GM11168 (cell line): ENCODE measurements at regions not wholly inside any gene's neighbourhood (a gene's known extent, or its start where the extent isn't known, plus 50 kb on each side); places are given as distances from the start of the nearest gene placed in this dataset.

Experiments used
- in situ Hi-C: fragments of 300-500 bp; cut with MboI; formaldehyde crosslinking; loops from one replicate; pipeline ENCODE4 v1.12.0; 2022; ENCODE audit warnings: low sequenced_read_pairs; ENCODE audit not compliant: unreplicated experiment

- in situ Hi-C loops, result no loop called here
Measured at GRCh38 chr10:31721096-31721495, 207.5 kb downstream of the ARHGAP12 start.

DNA sequence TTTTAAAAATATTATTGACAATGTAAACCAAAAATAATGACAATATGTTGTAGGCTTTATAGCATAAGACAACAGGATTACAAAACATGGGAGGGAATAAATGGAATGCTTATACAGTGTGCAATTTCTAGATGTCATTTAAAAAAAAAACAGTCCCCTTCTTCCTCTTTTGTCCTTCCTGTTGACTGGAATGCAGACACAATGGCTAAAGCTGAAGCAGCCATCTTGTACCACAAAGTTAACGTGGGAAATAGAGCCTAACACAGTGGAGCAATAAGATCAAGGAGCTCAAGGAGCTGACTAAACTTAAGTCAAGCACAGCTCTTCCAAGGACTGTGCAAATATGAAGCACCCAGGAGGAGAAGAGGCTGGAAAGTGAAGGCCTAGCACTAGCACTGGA is 208.1 kb downstream of the ARHGAP12 start:
- in situ Hi-C loops, result no loop called here

DNA sequence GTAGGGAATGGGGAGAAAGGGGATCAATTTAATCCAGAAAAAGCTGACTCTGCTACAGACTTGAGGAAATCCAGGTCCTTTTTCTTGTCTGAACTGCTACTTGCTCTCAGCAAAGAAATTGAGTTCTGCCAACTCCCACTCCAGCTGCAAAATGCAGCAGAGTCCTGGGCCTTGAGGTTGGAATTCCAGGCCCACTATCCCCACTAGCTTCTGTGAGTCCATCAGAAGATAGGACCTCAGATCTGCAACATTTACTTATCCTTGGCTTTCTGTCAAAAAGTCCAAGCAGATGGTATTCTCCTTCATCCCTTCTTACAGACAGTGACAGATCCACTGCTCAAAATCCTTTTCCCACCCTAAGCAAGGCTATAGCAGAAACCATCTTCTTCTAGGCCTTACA is 219.2 kb downstream of the ARHGAP12 start:
- in situ Hi-C loops, result no loop called here

GRCh38 chr10:31709028-31709427 is 219.6 kb downstream of the ARHGAP12 start:
- in situ Hi-C loops, result no loop called here

GRCh38 chr10:31708474-31708873 is 220.2 kb downstream of the ARHGAP12 start:
- in situ Hi-C loops, result no loop called here

DNA sequence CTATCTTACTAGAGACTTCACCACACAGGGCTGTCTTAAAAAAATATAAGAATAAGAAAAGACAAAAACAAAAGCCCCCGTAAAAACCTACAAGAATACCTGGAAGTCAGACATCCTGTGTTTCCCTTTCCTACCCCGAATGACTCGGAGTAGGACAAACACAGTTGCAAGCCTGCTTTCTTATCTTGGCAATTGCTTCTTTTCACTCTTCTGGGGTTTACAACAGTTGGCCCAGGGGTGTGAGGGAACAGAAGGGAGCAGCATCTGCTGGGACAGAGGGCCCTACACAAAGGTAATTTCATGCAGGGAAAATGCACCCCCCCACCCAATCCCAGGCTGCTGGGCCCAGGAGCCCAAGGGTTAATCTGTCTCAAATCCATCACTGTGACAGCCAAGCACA is 220.6 kb downstream of the ARHGAP12 start:
- in situ Hi-C loops, result no loop called here

DNA sequence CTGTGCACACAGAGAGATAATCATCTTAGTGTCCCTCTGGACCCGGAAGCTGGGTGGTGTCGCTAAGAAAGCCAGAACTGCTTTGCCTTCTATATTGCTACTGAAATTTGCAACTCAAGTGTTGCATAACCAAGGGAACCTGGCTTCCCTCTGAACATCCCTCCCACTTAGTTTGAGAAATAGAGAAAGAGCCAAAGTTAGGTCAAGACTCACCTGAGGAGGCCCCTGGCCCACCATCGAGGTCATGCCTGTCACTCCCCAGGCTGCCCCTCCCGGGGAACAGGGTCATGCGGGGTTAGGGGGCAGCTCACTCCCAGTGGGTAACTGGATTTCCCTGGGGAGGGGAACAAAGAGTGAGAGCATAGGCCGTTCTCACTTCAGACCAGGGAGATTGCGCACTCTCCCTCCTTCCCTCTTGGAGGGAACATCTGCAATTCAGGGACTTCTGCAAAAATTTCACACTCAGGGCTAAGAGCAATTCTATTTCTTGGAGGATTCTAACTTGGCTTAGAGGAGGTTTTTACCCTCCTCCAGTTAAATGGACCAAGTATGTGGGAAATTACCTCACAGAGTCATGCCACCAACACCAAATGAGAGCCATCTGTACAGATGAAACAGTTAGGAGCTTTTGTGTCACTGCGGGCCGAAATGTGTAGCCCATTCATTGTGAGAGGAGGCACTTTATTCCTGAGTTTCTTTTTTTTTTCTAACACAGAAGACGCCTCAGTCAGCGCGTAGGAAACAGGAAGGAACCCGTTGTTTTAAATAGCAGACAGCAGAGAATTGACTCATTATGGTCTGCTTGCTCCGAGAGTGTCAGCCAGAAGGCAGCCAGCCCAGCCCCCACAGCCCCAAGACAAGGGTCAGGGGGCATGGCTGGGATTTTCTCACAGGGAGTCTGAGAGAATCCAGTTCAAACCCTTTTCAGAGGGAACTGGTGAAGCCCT is 221.3 kb downstream of the ARHGAP12 start:
- in situ Hi-C loops, result no loop called here

DNA sequence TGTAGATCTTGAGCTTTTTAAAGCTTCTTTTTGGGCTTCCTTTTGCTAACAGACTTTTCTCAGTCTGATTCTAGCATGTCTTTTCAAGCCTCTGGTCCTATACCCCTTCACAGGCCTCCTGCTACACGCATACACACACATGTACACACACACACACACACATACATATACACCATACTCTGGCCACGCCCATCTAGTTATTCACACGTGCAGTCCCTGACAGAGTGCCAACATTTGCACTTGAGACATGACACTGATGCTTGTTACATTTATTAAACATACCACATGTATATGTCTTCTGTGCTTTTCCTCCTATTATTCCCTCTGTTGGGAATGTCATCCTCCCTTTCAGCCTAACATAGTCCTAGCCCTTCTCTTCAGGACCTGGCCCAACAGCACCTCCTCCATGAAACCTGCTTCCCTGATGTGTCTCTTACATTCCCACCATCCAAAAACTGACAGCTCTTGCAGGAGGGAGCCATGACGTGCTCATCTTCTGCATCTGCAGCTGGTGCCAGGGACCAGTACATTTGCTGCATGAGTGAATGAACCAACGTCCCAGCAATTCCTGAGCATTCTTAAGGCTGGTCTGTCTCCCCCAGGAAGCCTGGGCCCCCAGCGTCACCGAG is 222.1 kb downstream of the ARHGAP12 start:
- in situ Hi-C loops, result no loop called here

- in situ Hi-C loops, result no loop called here
Measured at GRCh38 chr10:31705136-31705535, 223.5 kb downstream of the ARHGAP12 start.

DNA sequence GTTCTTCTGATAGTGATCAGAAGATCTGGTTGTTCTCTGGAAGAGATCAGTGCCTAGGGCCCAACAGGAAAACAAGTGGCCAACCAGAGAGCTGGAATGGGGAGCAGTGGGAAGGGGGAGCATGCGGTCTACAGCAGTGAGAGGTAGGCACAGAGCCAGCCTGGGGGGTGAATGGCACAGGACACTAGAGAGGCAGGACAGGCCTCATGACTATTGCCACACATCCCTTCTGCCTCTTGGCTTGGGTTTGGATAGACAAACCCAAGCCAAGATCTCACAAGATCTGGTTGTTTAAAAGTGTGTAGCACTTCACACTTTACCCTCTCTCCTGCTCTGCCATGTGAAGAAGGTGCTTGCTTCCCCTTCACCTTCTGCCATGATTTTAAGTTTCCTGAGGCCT is 224.4 kb downstream of the ARHGAP12 start:
- in situ Hi-C loops, result no loop called here

DNA sequence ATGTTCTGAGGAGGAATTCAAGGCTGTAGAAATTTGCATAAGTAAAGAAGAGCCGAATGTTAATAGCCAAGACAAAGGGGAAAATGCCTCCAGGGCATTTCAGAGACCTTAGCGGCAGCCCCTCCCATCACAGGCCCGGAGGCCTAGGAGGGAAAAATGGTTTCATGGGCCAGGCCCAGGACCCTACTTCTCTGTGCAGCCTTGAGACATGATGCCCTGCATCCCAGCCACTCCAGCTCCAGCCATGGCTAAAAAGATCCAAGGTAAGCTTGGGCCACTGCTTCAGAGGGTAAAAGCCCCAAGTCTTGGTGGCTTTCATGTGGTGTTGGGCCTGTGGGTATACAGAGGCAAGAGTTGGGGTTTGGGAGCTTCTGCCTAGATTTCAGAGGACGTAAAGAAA is 225.7 kb downstream of the ARHGAP12 start:
- in situ Hi-C loops, result no loop called here

DNA sequence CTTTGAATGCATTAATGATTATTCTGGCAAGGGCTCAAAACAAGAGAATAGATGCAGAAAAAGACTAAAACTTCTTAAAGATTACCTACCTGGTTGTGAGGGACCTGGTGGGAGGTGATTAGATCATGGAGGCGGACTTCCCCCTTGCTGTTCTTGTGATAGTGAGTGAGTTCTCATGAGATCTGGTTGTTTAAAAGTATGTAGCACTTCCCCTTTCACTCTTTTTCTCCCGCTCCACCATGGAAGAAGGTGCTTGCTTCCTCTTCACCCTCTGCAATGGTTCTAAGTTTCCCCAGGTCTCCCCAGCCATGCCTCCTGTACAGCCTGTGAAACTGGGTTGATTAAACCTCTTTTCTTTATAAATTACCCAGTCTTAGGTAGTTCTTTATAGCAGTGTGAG is 226.6 kb downstream of the ARHGAP12 start:
- in situ Hi-C loops, result no loop called here

GRCh38 chr10:31701546-31701945 is 227.1 kb downstream of the ARHGAP12 start:
- in situ Hi-C loops, result no loop called here

- in situ Hi-C loops, result no loop called here
Measured at GRCh38 chr10:31700181-31700611, 228.4 kb downstream of the ARHGAP12 start.

GRCh38 chr10:31698181-31698830 is 230.3 kb downstream of the ARHGAP12 start:
- in situ Hi-C loops, result no loop called here

DNA sequence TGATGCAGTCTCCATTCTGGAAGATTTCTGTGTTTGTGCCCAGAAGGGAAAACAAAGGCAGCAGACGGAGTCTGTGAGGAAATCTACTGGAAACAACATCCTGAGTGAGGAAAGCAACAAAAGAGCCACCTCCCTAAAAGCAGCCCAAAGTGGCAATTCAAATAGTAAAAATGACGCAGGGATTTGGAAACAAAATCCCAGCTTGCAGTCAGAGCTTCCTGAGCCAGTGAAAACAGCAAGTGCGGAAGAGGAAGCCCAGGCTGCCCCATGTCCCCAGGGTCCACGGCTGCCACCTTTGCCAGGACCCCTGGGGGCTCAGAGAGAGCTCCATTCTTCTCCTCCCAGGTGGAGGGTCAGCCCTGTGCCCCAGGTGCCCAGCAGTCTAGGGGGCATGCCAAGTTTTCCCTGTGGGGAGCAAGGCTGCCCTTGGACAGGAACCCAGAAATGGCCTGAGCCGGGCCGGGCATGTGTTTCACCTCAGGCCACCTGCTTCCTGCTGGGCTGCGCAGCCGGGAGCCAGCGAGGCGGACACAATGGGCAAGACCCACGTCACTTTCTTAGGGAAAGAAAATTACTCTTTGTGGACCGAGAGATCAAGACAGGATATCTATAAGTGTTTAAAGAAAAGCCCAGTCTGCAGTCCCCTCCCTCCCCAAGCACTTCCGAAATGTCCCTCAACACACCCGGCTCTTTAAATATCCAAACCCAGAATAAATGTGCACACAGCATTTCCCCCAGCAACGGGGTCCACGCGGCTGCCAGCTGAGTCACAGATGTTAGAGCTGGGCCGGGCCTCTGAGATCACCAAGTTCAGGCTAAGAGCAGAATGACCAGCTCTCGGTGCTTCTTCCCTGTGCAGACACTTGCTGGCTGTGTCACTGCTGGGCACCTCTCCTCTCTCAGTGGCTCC is 231.1 kb downstream of the ARHGAP12 start:
- in situ Hi-C loops, result no loop called here

DNA sequence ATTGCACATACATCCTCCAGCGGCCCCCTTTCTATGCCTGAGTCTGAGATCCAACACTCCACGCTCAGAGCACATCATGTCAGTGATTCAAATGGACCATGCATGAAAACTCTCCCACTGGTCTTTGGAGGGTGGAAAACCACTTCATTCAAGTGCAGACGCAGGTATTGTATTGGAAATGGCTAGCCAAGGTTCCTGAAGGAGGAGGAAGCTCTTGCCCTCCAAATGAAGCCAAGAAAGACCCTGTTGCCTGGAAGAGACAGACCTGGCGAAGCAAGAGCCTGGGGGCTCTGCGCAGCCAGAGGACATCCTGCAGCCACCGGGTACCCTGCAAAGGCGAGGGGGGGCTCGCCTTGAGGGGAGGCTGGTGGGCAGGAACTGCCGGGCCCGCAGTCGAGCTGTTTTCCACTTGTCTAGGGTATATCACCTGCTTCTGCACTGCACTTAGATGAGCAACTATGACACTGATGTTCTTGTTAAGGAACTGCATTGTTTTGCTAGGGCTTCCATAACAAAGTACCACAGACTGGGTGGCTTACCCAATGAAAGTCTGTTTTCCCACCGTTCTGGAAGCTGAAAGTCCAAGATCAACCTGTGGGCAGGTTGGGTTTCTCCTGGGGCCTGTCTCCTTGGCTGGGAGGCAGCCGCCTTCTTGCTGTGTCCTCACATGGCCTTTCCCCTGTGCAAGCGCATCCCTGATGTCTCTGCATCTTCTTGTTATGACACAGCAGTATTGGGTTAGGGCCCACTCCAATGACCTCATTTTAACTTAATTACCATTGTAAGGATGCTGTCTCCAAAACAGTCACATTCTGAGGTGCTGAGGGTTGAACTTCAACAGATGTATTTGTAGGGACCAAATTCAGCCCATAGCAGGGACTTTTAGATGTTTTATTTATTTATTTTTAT is 233.4 kb downstream of the ARHGAP12 start:
- in situ Hi-C loops, result no loop called here

DNA sequence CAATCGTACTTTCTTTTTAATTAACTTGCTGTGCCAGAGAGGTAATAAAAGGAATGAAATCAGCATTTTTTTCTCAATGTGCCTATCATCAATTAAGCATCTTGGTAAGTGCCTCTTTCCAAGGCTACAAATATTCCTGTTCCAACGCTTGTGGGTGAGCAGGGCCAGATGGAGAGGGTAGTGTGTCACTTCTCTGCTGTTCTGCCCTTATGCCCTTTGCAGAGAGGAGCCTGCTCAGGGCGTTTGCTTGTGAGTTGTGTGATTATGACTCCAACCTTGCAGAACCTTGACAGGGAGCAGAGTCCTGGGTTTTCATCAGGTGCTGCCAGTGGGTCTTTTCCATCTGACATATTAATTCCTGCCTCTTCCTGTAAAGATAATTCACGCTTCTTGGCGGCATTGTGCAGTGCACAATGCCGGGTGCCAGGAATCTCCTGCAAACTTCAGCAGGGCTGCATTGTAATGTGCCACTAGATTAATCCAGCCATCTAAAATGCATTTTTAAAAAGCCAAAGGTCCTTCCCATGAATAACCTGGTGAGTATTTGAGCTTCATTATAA is 234.4 kb downstream of the ARHGAP12 start:
- in situ Hi-C loops, result no loop called here

- in situ Hi-C loops, result no loop called here
Measured at GRCh38 chr10:31693491-31693890, 235.1 kb downstream of the ARHGAP12 start.
